IMR-90 (cell line): ENCODE measurements at regions not wholly inside any gene's neighbourhood (a gene's known extent, or its start where the extent isn't known, plus 50 kb on each side); places are given as distances from the start of the nearest gene placed in this dataset.
A peak's percentile ranks its signal among the peaks of the same experiment; 100 is the strongest.

Experiments
- ATAC-seq: fragments of 200-7000 bp; cut with Tn5 transposase; 2 replicates; pipeline ENCODE4 v1.9.1; 2020; ENCODE audit warnings: low read depth, mild to moderate bottlenecking, moderate library complexity
- BruUV-seq: library from RNA; stranded (reverse); fragments of 400-500 nt; replicated peaks from 2 replicates; lab custom pipeline; 2021; lab: Mats Ljungman, UMichigan
- CTCF ChIA-PET: fragments of 300-600 bp; formaldehyde crosslinking; extraction: SDS; loops from one replicate; lab custom pipeline; 2021; ENCODE audit warnings: antibody characterized with exemption; lab: Yijun Ruan, JAX
- POLR2A ChIA-PET: fragments of 300-600 bp; sonication (Branson Sonifier 250); formaldehyde crosslinking; loops from one replicate; lab custom pipeline; 2022; ENCODE audit warnings: antibody characterized with exemption; ENCODE audit not compliant: unreplicated experiment; lab: Charles Lee
- DNase-seq: peaks from one replicate; pipeline ENCODE4 v3.0.0; 2013
- H2AFZ ChIP-seq: replicated peaks from 2 replicates; pipeline ENCODE3; 2013; ENCODE audit warnings: low read length, mild to moderate bottlenecking; ENCODE audit not compliant: poor library complexity
- H2AK5ac ChIP-seq: 2 replicates; pipeline ENCODE4 v1.6.1; 2013; ENCODE audit warnings: low read depth, low read length, inconsistent platforms
- H2AK9ac ChIP-seq: replicated peaks from 2 replicates; pipeline ENCODE3; 2013; ENCODE audit warnings: mild to moderate bottlenecking, low read depth, low read length, moderate library complexity; ENCODE audit not compliant: poor library complexity
- H2BK120ac ChIP-seq: 2 replicates; pipeline ENCODE4 v1.6.1; 2013; ENCODE audit warnings: low read depth, low read length, inconsistent platforms
- H2BK15ac ChIP-seq: 3 replicates; pipeline ENCODE4 v1.6.1; 2013; ENCODE audit warnings: low read depth, low read length, inconsistent platforms
- H2BK20ac ChIP-seq: 2 replicates; pipeline ENCODE4 v1.6.1; 2013; ENCODE audit warnings: low read depth, mild to moderate bottlenecking, inconsistent platforms, low read length, moderate library complexity
- H2BK5ac ChIP-seq: 2 replicates; pipeline ENCODE4 v1.6.1; 2013; ENCODE audit warnings: mild to moderate bottlenecking, low read depth, low read length, inconsistent platforms; ENCODE audit not compliant: poor library complexity, severe bottlenecking
- H3K14ac ChIP-seq: replicated peaks from 2 replicates; pipeline ENCODE4 v1.6.1; 2013; ENCODE audit warnings: low read depth, low read length, inconsistent platforms
- H3K18ac ChIP-seq: 2 replicates; pipeline ENCODE4 v1.6.1; 2013; ENCODE audit warnings: low read depth, low read length, control low read depth
- H3K23ac ChIP-seq: 2 replicates; pipeline ENCODE4 v1.6.1; 2013; ENCODE audit warnings: low read depth, low read length, inconsistent platforms
- H3K27ac ChIP-seq: 2 replicates; pipeline ENCODE4 v1.5.1; 2013; ENCODE audit warnings: mild to moderate bottlenecking, control low read depth, low read length; ENCODE audit not compliant: insufficient read depth
- H3K27me3 ChIP-seq: 2 replicates; pipeline ENCODE4 v1.6.1; 2013; ENCODE audit warnings: low read length; ENCODE audit not compliant: control insufficient read depth, insufficient read depth
- H3K36me3 ChIP-seq: 2 replicates; pipeline ENCODE4 v1.6.1; 2013; ENCODE audit warnings: low read length, mixed read lengths; ENCODE audit not compliant: control insufficient read depth, insufficient read depth
- H3K4ac ChIP-seq: 2 replicates; pipeline ENCODE4 v1.6.1; 2013; ENCODE audit warnings: low read depth, low read length, inconsistent platforms
- H3K4me1 ChIP-seq: 2 replicates; pipeline ENCODE4 v1.6.1; 2013; ENCODE audit warnings: low read length, mixed read lengths; ENCODE audit not compliant: control insufficient read depth, insufficient read depth
- H3K4me2 ChIP-seq: 2 replicates; pipeline ENCODE4 v1.6.1; 2013; ENCODE audit warnings: low read depth, mild to moderate bottlenecking, control low read depth, low read length, moderate library complexity
- H3K4me3 ChIP-seq: 2 replicates; pipeline ENCODE4 v1.5.1; 2013; ENCODE audit warnings: low read depth, mild to moderate bottlenecking, control low read depth, low read length, moderate library complexity; ENCODE audit not compliant: insufficient read depth
- H3K56ac ChIP-seq: 2 replicates; pipeline ENCODE4 v1.6.1; 2013; ENCODE audit warnings: low read length, inconsistent platforms; ENCODE audit not compliant: insufficient read depth; ENCODE audit errors: extremely low read depth
- H3K79me1 ChIP-seq, 2 experiments: 2 replicates each; pipeline ENCODE4 v1.6.1; 2013; ENCODE audit warnings: low read length in 2 of 2, inconsistent platforms in 1 of 2, low read depth in 1 of 2
- H3K9ac ChIP-seq: 2 replicates; pipeline ENCODE4 v1.6.1; 2013; ENCODE audit warnings: low read depth, low read length, control low read depth
- H3K9me1 ChIP-seq: 2 replicates; pipeline ENCODE4 v1.6.1; 2013; ENCODE audit warnings: low read length, inconsistent platforms; ENCODE audit not compliant: insufficient read depth
- H3K9me3 ChIP-seq: 2 replicates; pipeline ENCODE4 v1.6.1; 2013; ENCODE audit warnings: low read length; ENCODE audit not compliant: control insufficient read depth, insufficient read depth
- H4K20me1 ChIP-seq: 2 replicates; pipeline ENCODE4 v1.6.1; 2013; ENCODE audit warnings: low read length, inconsistent platforms; ENCODE audit not compliant: insufficient read depth
- H4K5ac ChIP-seq: 2 replicates; pipeline ENCODE4 v1.6.1; 2013; ENCODE audit warnings: mild to moderate bottlenecking, low read depth, low read length, control low read depth
- H4K8ac ChIP-seq, 2 experiments: 2 replicates each; pipeline ENCODE4 v1.6.1; 2013; ENCODE audit warnings: low read depth in 2 of 2, low read length in 2 of 2, control low read depth in 1 of 2, inconsistent platforms in 1 of 2
- H4K91ac ChIP-seq: 2 replicates; pipeline ENCODE4 v1.6.1; 2013; ENCODE audit warnings: low read depth, low read length, inconsistent platforms; ENCODE audit not compliant: insufficient read depth
- BHLHE40 ChIP-seq: fragments of 150-350 bp; IDR thresholded peaks from 2 replicates; pipeline ENCODE4 v1.6.1; 2016; ENCODE audit warnings: mild to moderate bottlenecking, low read depth, low read length
- CEBPB ChIP-seq: IDR thresholded peaks from 2 replicates; pipeline ENCODE4 v1.6.1; 2012; ENCODE audit warnings: low read depth, low read length, improper control_type of control experiment
- CHD1 ChIP-seq: IDR thresholded peaks from 2 replicates; pipeline ENCODE4 v1.6.1; 2012; ENCODE audit warnings: low read depth, low read length, improper control_type of control experiment
- CTCF ChIP-seq: conservative IDR thresholded peaks from 2 replicates; pipeline ENCODE4 v1.5.1; 2012; ENCODE audit warnings: mild to moderate bottlenecking, low read depth, low read length, improper control_type of control experiment
- MAZ ChIP-seq: IDR thresholded peaks from 2 replicates; pipeline ENCODE4 v1.6.1; 2012; ENCODE audit warnings: low read depth, mild to moderate bottlenecking, low read length, improper control_type of control experiment, moderate library complexity, borderline replicate concordance
- MXI1 ChIP-seq: IDR thresholded peaks from 2 replicates; pipeline ENCODE4 v1.6.1; 2012; ENCODE audit warnings: low read depth, mild to moderate bottlenecking, low read length, moderate library complexity, borderline replicate concordance
- NFE2L2 ChIP-seq: fragments of 150-350 bp; IDR thresholded peaks from 2 replicates; pipeline ENCODE4 v1.6.1; 2016; ENCODE audit warnings: low read depth, mild to moderate bottlenecking, low read length
- RAD21 ChIP-seq: IDR thresholded peaks from 2 replicates; pipeline ENCODE4 v1.6.1; 2012; ENCODE audit warnings: low read length, improper control_type of control experiment
- RCOR1 ChIP-seq: IDR thresholded peaks from 2 replicates; pipeline ENCODE4 v1.6.1; 2012; ENCODE audit warnings: mild to moderate bottlenecking, low read length, improper control_type of control experiment; ENCODE audit not compliant: insufficient replicate concordance
- RFX5 ChIP-seq: IDR thresholded peaks from 2 replicates; pipeline ENCODE4 v1.8.0; 2012; ENCODE audit warnings: low read depth, mild to moderate bottlenecking, low read length, moderate library complexity
- SMC3 ChIP-seq: fragments of 150-350 bp; IDR thresholded peaks from 2 replicates; pipeline ENCODE4 v1.6.1; 2016; ENCODE audit warnings: low read depth, mild to moderate bottlenecking, antibody characterized with exemption, low read length, moderate library complexity
- WGBS, 2 experiments: methylation state at CpG; one replicate each; pipeline versions ENCODE4 v1.1.5 to v1.1.7; 2013; ENCODE audit warnings: missing lambda C conversion rate in 2 of 2; ENCODE audit not compliant: insufficient read length in 1 of 2; ENCODE audit errors: extremely low coverage in 2 of 2; 5-methylcytosine and 5-hydroxymethylcytosine counted together
- dilution Hi-C: fragments of 300-500 bp; cut with HindIII; formaldehyde crosslinking; loops from one replicate; pipeline ENCODE4 v1.14.3; 2018; ENCODE audit warnings: low sequenced_read_pairs; ENCODE audit not compliant: unreplicated experiment
- in situ Hi-C: fragments of 300-500 bp; cut with MboI; formaldehyde crosslinking; loops from 3 replicates; pipeline ENCODE4 v1.14.3; 2019; ENCODE audit warnings: low sequenced_read_pairs, inconsistent platforms, mixed read lengths
- intact Hi-C: fragments of 100-400 bp; cut with micrococcal nuclease; formaldehyde crosslinking; loops from 2 replicates; pipeline ENCODE4 v1.10.0; 2022

DNA sequence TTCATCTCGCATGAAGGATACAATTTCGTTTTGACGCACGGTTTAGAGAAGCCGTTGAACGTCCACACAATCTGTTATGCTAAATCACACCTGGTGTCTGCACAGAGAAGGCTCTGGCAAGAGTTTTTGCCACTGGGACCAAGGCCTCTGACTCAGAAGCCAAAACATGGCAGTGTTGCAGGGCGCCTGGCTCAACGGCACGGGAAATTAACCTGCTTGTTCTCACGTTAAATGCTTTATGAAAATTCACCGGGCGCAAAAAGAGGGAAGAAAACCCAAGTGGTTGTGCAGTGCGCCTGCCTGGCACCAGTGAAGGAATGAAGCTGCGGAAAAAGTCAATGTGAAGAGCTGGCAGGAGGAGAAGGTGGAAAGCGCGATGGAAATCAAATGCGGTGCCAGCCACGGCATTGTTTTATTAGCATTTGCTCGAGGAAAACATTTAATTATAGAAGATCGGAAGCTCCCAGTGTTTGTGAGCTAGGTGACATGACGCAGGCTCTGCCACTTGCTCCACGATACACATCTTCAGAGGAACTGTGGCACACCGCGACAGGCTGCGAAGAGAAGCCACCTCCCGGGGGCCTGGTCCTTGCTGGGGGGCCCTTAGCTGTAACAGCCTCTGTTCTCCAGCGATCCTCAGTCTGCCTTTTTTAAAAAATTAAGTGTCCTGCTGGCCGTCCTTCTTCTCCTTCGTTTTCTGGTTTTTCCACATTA lies 126.2 kb downstream of the ZIC5 start:
- H2BK120ac ChIP-seq = no peak overlapping the region
- no peaks in the 10 kb centered on the region for H3K9me3 ChIP-seq
- TF ChIP-seq RCOR1 (no peak), CTCF (no peak), RFX5 (no peak), RAD21 (no peak), MXI1 (no peak), CHD1 (no peak), CEBPB (no peak), BHLHE40 (no peak), NFE2L2 (no peak), MAZ (no peak), SMC3 (no peak)
- WGBS, 2 experiments = 80% methylated on average over 12 of the region's 29 CpGs; no CpG with 5 or more reads in 1 of the 2 experiments
- H4K5ac ChIP-seq = no peak overlapping the region
- no peaks in the 10 kb centered on the region; the same call in 1 of the 2 replicates for H3K27me3 ChIP-seq
- no peak overlapping the region for H2AK5ac ChIP-seq
- ATAC-seq (no peak), DNase-seq (no peak)
- H4K8ac ChIP-seq = no peak overlapping the region
- no peaks in the 10 kb centered on the region for H3K4me1 ChIP-seq
- no peak overlapping the region for H2BK20ac ChIP-seq
- H3K18ac ChIP-seq = no peak overlapping the region
- no peak overlapping the region for H3K14ac ChIP-seq
- no peak overlapping the region for H3K23ac ChIP-seq
- no peak overlapping the region for H3K56ac ChIP-seq
- no peak overlapping the region for H3K27ac ChIP-seq
- no peaks in the 10 kb centered on the region for H3K9me1 ChIP-seq
- H4K91ac ChIP-seq = no peak overlapping the region
- intact Hi-C loops (no loop called here), in situ Hi-C loops (no loop called here), dilution Hi-C loops (no loop called here)
- H3K4ac ChIP-seq = no peak overlapping the region
- H2AK9ac ChIP-seq = no peak overlapping the region
- no peaks in the 10 kb centered on the region for H3K79me1 ChIP-seq
- no peak overlapping the region for H3K9ac ChIP-seq
- H2BK15ac ChIP-seq = no peak overlapping the region
- H3K4me3 ChIP-seq = no peak overlapping the region
- no peak overlapping the region for H3K4me2 ChIP-seq
- H4K20me1 ChIP-seq = no peaks in the 10 kb centered on the region
- POLR2A ChIA-PET = no interaction called here
- H2AFZ ChIP-seq = peak overlapping the region; percentile 30
- H2BK5ac ChIP-seq = no peak overlapping the region
- BruUV-seq = no TSS peak
- no peaks in the 10 kb centered on the region for H3K36me3 ChIP-seq
- CTCF ChIA-PET = no interaction called here
